Neural progenitor cell (in vitro differentiated cells): ENCODE measurements at regions not wholly inside any gene's neighbourhood (a gene's known extent, or its start where the extent isn't known, plus 50 kb on each side); places are given as distances from the start of the nearest gene placed in this dataset.

Experiments
- DNase-seq: peaks from one replicate; pipeline ENCODE4 v3.0.0-alpha.2; 2016; ENCODE audit warnings: low spot score
- H2AFZ ChIP-seq: fragments of 200-600 bp; sonication (generic); replicated peaks from 2 replicates; pipeline ENCODE4 v1.6.1; 2016; ENCODE audit warnings: antibody characterized with exemption
- H3F3A ChIP-seq: fragments of 200-600 bp; sonication (generic); 2 replicates; pipeline ENCODE4 v1.6.1; 2016; ENCODE audit warnings: antibody characterized with exemption, low read depth
- H3K27ac ChIP-seq: fragments of 200-600 bp; sonication (generic); 2 replicates; pipeline ENCODE4 v1.5.1; 2016; ENCODE audit warnings: mild to moderate bottlenecking
- H3K27me3 ChIP-seq: fragments of 200-600 bp; sonication (generic); 2 replicates; pipeline ENCODE4 v1.6.1; 2016; ENCODE audit warnings: mild to moderate bottlenecking, moderate library complexity
- H3K36me3 ChIP-seq: fragments of 200-600 bp; sonication (generic); 2 replicates; pipeline ENCODE4 v1.5.1; 2016
- H3K4me1 ChIP-seq: fragments of 200-600 bp; sonication (generic); 2 replicates; pipeline ENCODE4 v1.6.1; 2016; ENCODE audit warnings: mixed run types
- H3K4me2 ChIP-seq: fragments of 200-600 bp; sonication (generic); 2 replicates; pipeline ENCODE4 v1.6.1; 2016
- H3K4me3 ChIP-seq: fragments of 200-600 bp; sonication (generic); 2 replicates; pipeline ENCODE4 v1.5.1; 2016
- H3K79me2 ChIP-seq: fragments of 200-600 bp; sonication (generic); 2 replicates; pipeline ENCODE4 v1.6.1; 2016; ENCODE audit warnings: low read depth
- H3K9ac ChIP-seq: fragments of 200-600 bp; sonication (generic); 2 replicates; pipeline ENCODE4 v1.6.1; 2016
- H3K9me3 ChIP-seq: fragments of 200-600 bp; sonication (generic); 2 replicates; pipeline ENCODE4 v1.5.1; 2016; ENCODE audit warnings: low read depth
- H4K20me1 ChIP-seq: fragments of 200-600 bp; sonication (generic); 2 replicates; pipeline ENCODE4 v1.6.1; 2016; ENCODE audit warnings: low read depth
- H3K27ac Mint-ChIP-seq: 3 replicates; pipeline ENCODE4 v1.8.0; 2021; ENCODE audit warnings: mixed read lengths
- H3K27me3 Mint-ChIP-seq: 2 replicates; pipeline ENCODE4 v1.8.0; 2022; ENCODE audit warnings: low read depth, mild to moderate bottlenecking, inconsistent platforms, moderate library complexity, mixed read lengths; ENCODE audit not compliant: insufficient read depth
- H3K36me3 Mint-ChIP-seq: 3 replicates; pipeline ENCODE4 v1.8.0; 2021; ENCODE audit warnings: mixed read lengths
- H3K4me1 Mint-ChIP-seq: 3 replicates; pipeline ENCODE4 v1.8.0; 2021; ENCODE audit warnings: mixed read lengths
- H3K4me3 Mint-ChIP-seq: 3 replicates; pipeline ENCODE4 v1.8.0; 2021; ENCODE audit warnings: mild to moderate bottlenecking, moderate library complexity, mixed read lengths
- H3K9me3 Mint-ChIP-seq: 3 replicates; pipeline ENCODE4 v1.8.0; 2020; ENCODE audit warnings: mixed read lengths
- EZH2 ChIP-seq: fragments of 200-600 bp; sonication (generic); IDR thresholded peaks from 2 replicates; pipeline ENCODE4 v1.6.1; 2017; ENCODE audit warnings: antibody characterized with exemption, mild to moderate bottlenecking, moderate library complexity
- EZH2phosphoT487 ChIP-seq: fragments of 200-600 bp; sonication (generic); IDR thresholded peaks from 2 replicates; pipeline ENCODE4 v1.6.1; 2017; ENCODE audit warnings: antibody characterized with exemption
- TF ChIP-seq, protein P1 (sequence below): fragments of 200-600 bp; sonication (generic); IDR thresholded peaks from 2 replicates; pipeline ENCODE4 v1.5.1; 2017; ENCODE audit warnings: antibody characterized with exemption, mild to moderate bottlenecking

DNA sequence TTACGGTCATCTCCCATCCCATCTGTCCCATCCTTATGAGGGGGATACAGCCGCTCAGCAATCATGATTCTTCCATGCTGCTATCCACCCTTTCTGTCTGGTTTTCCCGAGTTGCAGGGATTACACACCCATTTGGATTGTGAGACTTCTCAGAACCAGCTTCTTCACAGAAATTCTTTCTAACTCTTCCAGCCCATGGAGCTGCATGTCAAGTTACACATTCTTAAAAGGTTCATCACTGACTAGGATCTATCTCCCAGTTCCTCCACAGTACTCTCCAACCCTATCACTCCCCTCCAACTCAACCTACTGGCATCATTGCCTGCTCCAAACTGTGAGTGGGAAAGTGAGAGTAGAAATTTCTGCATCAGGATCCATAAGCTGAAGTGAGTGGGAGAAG is 558.2 kb upstream of the TNP1 start:
- H3F3A ChIP-seq = no peaks in the 10 kb centered on the region
- H3K4me3 ChIP-seq = no peak overlapping the region
- Mint-ChIP-seq H3K4me1 (peaks cover 3% of the 10 kb centered on the region), H3K4me3 (no peak overlapping the region), H3K9me3 (no peaks in the 10 kb centered on the region), H3K36me3 (no peaks in the 10 kb centered on the region), H3K27me3 (peaks cover 3% of the 10 kb centered on the region), H3K27ac (no peak overlapping the region)
- H3K4me2 ChIP-seq = no peak overlapping the region
- no peaks in the 10 kb centered on the region for H3K36me3 ChIP-seq
- no peaks in the 10 kb centered on the region for H3K79me2 ChIP-seq
- TF ChIP-seq EZH2 = no peak
- TF ChIP-seq EZH2phosphoT487 = no peak
- TF ChIP-seq, protein P1, sequence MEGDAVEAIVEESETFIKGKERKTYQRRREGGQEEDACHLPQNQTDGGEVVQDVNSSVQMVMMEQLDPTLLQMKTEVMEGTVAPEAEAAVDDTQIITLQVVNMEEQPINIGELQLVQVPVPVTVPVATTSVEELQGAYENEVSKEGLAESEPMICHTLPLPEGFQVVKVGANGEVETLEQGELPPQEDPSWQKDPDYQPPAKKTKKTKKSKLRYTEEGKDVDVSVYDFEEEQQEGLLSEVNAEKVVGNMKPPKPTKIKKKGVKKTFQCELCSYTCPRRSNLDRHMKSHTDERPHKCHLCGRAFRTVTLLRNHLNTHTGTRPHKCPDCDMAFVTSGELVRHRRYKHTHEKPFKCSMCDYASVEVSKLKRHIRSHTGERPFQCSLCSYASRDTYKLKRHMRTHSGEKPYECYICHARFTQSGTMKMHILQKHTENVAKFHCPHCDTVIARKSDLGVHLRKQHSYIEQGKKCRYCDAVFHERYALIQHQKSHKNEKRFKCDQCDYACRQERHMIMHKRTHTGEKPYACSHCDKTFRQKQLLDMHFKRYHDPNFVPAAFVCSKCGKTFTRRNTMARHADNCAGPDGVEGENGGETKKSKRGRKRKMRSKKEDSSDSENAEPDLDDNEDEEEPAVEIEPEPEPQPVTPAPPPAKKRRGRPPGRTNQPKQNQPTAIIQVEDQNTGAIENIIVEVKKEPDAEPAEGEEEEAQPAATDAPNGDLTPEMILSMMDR = no peak
- no peaks in the 10 kb centered on the region for H4K20me1 ChIP-seq
- no peak overlapping the region for H2AFZ ChIP-seq
- no peak for DNase-seq
- H3K27ac ChIP-seq = no peak overlapping the region
- no peak overlapping the region for H3K9ac ChIP-seq
- H3K4me1 ChIP-seq = no peaks in the 10 kb centered on the region
- no peaks in the 10 kb centered on the region for H3K27me3 ChIP-seq
- H3K9me3 ChIP-seq = no peaks in the 10 kb centered on the region

DNA sequence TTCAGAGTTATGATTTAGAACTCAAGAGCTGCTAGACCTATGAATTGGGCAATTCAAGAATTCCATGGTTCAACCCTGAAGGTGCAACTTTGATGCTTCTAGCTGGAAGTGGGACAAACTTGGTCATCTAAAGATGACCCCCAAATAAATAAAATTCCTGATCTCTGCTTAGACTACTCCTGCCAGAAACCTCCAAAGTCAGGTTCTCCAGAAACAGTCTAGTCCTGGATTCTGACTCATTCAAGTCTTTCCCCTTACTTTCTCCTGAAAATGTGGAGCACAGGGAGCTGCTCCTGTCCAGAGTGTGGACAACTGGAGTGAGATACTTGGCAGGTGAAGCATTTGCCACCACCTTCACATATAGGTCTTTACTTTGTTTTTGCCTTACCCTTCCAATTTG is 557.7 kb upstream of the TNP1 start:
- Mint-ChIP-seq H3K27me3 (peaks cover 3% of the 10 kb centered on the region), H3K4me1 (peaks cover 3% of the 10 kb centered on the region), H3K27ac (no peak overlapping the region), H3K9me3 (no peaks in the 10 kb centered on the region), H3K36me3 (no peaks in the 10 kb centered on the region), H3K4me3 (no peak overlapping the region)
- no peaks in the 10 kb centered on the region for H3K27me3 ChIP-seq
- no peak overlapping the region for H2AFZ ChIP-seq
- no peak overlapping the region for H3K4me2 ChIP-seq
- H3K4me1 ChIP-seq = no peaks in the 10 kb centered on the region
- H3K9me3 ChIP-seq = no peaks in the 10 kb centered on the region
- no peak overlapping the region for H3K27ac ChIP-seq
- no peaks in the 10 kb centered on the region for H3K79me2 ChIP-seq
- TF ChIP-seq EZH2 = no peak
- TF ChIP-seq EZH2phosphoT487 = no peak
- TF ChIP-seq, protein P1 = no peak
- H3K4me3 ChIP-seq = no peak overlapping the region
- H3K9ac ChIP-seq = no peak overlapping the region
- no peaks in the 10 kb centered on the region for H3F3A ChIP-seq
- H3K36me3 ChIP-seq = no peaks in the 10 kb centered on the region
- H4K20me1 ChIP-seq = no peaks in the 10 kb centered on the region
- no peak for DNase-seq

DNA sequence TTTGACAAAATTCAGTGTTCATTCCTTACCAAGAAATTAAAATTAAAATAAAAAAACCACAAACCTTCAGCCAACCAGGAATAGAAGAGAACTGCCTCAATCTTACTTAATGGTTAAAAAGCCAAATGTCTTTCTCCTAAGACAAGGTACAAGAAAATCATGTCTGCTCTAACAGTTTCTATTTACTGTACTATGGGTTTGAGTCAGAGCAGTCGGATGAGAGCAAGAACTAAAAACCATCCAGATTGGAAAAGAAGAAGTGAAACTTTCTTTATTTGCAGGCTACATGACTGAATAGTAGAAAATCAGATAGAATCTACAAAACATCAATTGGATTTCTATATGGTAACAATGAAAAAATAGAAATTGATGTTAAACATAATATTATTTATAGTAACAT is 555.5 kb upstream of the TNP1 start:
- H3K36me3 Mint-ChIP-seq = no peaks in the 10 kb centered on the region
- no peaks in the 10 kb centered on the region for H3K4me1 ChIP-seq
- peaks cover 3% of the 10 kb centered on the region for H3K27me3 Mint-ChIP-seq
- no peak overlapping the region for H3K4me3 Mint-ChIP-seq
- H3K9ac ChIP-seq = no peak overlapping the region
- H3K36me3 ChIP-seq = no peaks in the 10 kb centered on the region
- H3F3A ChIP-seq = no peaks in the 10 kb centered on the region
- H3K9me3 ChIP-seq = no peaks in the 10 kb centered on the region
- H3K4me2 ChIP-seq = no peak overlapping the region
- no peaks in the 10 kb centered on the region for H4K20me1 ChIP-seq
- H3K4me3 ChIP-seq = no peak overlapping the region
- TF ChIP-seq EZH2phosphoT487 (no peak), EZH2 (no peak)
- TF ChIP-seq, protein P1 = no peak
- H3K79me2 ChIP-seq = no peaks in the 10 kb centered on the region
- no peak overlapping the region for H3K27ac ChIP-seq
- H3K27ac Mint-ChIP-seq = no peak overlapping the region
- no peaks in the 10 kb centered on the region for H3K27me3 ChIP-seq
- no peaks in the 10 kb centered on the region for H3K9me3 Mint-ChIP-seq
- DNase-seq = no peak
- no peaks in the 10 kb centered on the region for H3K4me1 Mint-ChIP-seq
- H2AFZ ChIP-seq = no peak overlapping the region

DNA sequence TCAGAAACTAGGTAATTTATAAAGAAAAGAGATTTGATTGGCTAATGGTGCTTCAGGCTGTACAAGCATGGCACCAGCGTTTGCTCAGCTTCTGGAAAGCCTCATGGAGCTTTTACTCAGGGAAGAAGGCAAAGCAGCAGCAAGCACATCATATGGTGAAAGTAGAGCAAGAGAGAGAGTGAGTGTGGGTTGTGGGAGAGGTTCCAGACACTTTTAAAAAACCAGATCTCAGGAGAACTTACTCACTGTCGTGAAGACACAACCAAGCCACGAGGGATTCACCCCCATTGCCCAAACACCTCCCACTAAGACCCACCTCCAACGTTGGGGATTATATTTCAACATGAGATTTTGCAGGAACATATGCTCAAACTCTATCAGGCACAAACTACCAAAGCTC is 554.6 kb upstream of the TNP1 start:
- no peaks in the 10 kb centered on the region for H3K36me3 ChIP-seq
- H3K4me3 ChIP-seq = no peak overlapping the region
- no peak overlapping the region for H3K4me3 Mint-ChIP-seq
- no peak overlapping the region for H3K4me2 ChIP-seq
- no peaks in the 10 kb centered on the region for H3K4me1 ChIP-seq
- TF ChIP-seq EZH2 (no peak), EZH2phosphoT487 (no peak)
- TF ChIP-seq, protein P1 = no peak
- H3K9ac ChIP-seq = no peak overlapping the region
- no peaks in the 10 kb centered on the region for H3K9me3 Mint-ChIP-seq
- no peak overlapping the region for H3K27ac ChIP-seq
- H3K27me3 Mint-ChIP-seq = peaks cover 3% of the 10 kb centered on the region
- no peak overlapping the region for H3K27ac Mint-ChIP-seq
- no peaks in the 10 kb centered on the region for H3K79me2 ChIP-seq
- no peaks in the 10 kb centered on the region for H3K9me3 ChIP-seq
- no peaks in the 10 kb centered on the region for H3K27me3 ChIP-seq
- no peak for DNase-seq
- H2AFZ ChIP-seq = no peak overlapping the region
- no peaks in the 10 kb centered on the region for H3K4me1 Mint-ChIP-seq
- no peaks in the 10 kb centered on the region for H4K20me1 ChIP-seq
- no peaks in the 10 kb centered on the region for H3F3A ChIP-seq
- H3K36me3 Mint-ChIP-seq = no peaks in the 10 kb centered on the region
